Mammary epithelial cell (primary cell): ENCODE measurements at regions not wholly inside any gene's neighbourhood (a gene's known extent, or its start where the extent isn't known, plus 50 kb on each side); places are given as distances from the start of the nearest gene placed in this dataset.

Experiments used
- EZH2 ChIP-seq: IDR thresholded peaks from 2 replicates; pipeline ENCODE4 v1.6.1; 2012; ENCODE audit warnings: low read length, inconsistent platforms, borderline replicate concordance
- TF ChIP-seq, protein P1 (sequence below), 2 donors: IDR thresholded peaks in 1 of 2; conservative IDR thresholded peaks in 1 of 2; 2 replicates each; pipeline ENCODE4 v1.5.1; 2011 to 2012; ENCODE audit warnings: inconsistent platforms in 2 of 2, low read length in 2 of 2, mild to moderate bottlenecking in 2 of 2, control low read depth in 1 of 2, low read depth in 1 of 2; ENCODE audit not compliant: insufficient read depth in 1 of 2; ENCODE audit errors: extremely low read depth in 1 of 2

DNA sequence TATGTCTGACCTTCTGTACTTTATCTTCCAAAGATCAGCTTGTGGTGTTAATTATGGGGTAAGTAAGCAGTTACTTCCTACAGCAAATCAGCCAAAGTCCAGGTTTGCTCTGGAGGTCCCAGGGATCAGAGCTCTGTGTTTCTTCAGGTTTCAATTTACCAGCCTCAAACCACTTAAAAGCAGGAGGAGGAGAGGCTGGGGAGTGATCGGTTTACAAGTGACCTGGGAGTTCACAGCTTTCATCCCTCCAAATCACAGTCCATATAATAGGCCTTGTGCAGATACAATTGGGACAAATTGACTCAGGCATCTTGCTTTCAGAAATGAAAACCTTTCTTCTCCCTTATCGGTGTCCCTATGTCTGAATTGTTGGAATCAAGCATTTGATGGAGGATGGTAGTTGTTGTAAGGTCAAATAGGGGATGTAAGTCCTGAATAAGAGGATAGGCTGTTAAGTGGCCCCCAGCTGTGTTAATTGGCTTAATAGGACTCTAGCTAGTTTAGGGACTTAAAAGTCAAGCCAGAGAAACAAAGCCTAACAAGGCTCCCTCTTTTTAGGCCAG lies 188.0 kb upstream of the NT5C1B start:
- TF ChIP-seq, protein P1, sequence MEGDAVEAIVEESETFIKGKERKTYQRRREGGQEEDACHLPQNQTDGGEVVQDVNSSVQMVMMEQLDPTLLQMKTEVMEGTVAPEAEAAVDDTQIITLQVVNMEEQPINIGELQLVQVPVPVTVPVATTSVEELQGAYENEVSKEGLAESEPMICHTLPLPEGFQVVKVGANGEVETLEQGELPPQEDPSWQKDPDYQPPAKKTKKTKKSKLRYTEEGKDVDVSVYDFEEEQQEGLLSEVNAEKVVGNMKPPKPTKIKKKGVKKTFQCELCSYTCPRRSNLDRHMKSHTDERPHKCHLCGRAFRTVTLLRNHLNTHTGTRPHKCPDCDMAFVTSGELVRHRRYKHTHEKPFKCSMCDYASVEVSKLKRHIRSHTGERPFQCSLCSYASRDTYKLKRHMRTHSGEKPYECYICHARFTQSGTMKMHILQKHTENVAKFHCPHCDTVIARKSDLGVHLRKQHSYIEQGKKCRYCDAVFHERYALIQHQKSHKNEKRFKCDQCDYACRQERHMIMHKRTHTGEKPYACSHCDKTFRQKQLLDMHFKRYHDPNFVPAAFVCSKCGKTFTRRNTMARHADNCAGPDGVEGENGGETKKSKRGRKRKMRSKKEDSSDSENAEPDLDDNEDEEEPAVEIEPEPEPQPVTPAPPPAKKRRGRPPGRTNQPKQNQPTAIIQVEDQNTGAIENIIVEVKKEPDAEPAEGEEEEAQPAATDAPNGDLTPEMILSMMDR (conservative IDR thresholded peaks at IDR 0.05 in 1 of 2, IDR thresholded peaks at IDR 0.05 in 1 of 2; ENCODE audit: extremely low read depth in 1 of 2, insufficient read depth in 1 of 2, low read depth in 1 of 2, low read length in 2 of 2), result no peak
- no peak for TF ChIP-seq EZH2
